GM21526 (cell line): ENCODE measurements at regions not wholly inside any gene's neighbourhood (a gene's known extent, or its start where the extent isn't known, plus 50 kb on each side); places are given as distances from the start of the nearest gene placed in this dataset.

Source experiments
- ATAC-seq: cut with Tn5 transposase; IDR thresholded peaks from one replicate; pipeline ENCODE4 v1.9.1; 2021; ENCODE audit warnings: moderate library complexity; ENCODE audit not compliant: unreplicated experiment, low FRiP score

- ATAC-seq: no peak
These were observed 191.9 kb downstream of the URB2 start for GRCh38 chr1:229817936-229818335.

- no peak for ATAC-seq
These were observed 193.0 kb downstream of the URB2 start for GRCh38 chr1:229819091-229819490.

GRCh38 chr1:229822026-229822425 lies 196.0 kb downstream of the URB2 start:
- no peak for ATAC-seq

- ATAC-seq: no peak
These were observed 199.0 kb downstream of the URB2 start for GRCh38 chr1:229825042-229825441.

- ATAC-seq: no peak
These were observed 202.4 kb downstream of the URB2 start for GRCh38 chr1:229828461-229828860.

GRCh38 chr1:229832695-229833094 lies 206.6 kb downstream of the URB2 start:
- ATAC-seq: no peak

GRCh38 chr1:229834230-229834629 lies 208.2 kb downstream of the URB2 start:
- no peak for ATAC-seq

GRCh38 chr1:229835226-229835625 lies 209.2 kb downstream of the URB2 start:
- ATAC-seq: no peak

GRCh38 chr1:229836324-229836723 lies 210.3 kb downstream of the URB2 start:
- ATAC-seq: no peak

GRCh38 chr1:229838204-229838603 lies 212.2 kb downstream of the URB2 start:
- no peak for ATAC-seq

- ATAC-seq: no peak
These were observed 213.8 kb downstream of the URB2 start for GRCh38 chr1:229839800-229840199.

- no peak for ATAC-seq
These were observed 215.2 kb downstream of the URB2 start for GRCh38 chr1:229841230-229841629.

GRCh38 chr1:229842302-229843255 lies 216.5 kb downstream of the URB2 start:
- no peak for ATAC-seq

GRCh38 chr1:229843627-229844238 lies 217.7 kb downstream of the URB2 start:
- no peak for ATAC-seq

GRCh38 chr1:229844675-229845074 lies 218.6 kb downstream of the URB2 start:
- no peak for ATAC-seq

GRCh38 chr1:229845410-229846138 lies 219.5 kb downstream of the URB2 start:
- ATAC-seq: no peak

- ATAC-seq: no peak
These were observed 220.3 kb downstream of the URB2 start for GRCh38 chr1:229846351-229846750.

- ATAC-seq: no peak
These were observed 218.0 kb upstream of the GALNT2 start for GRCh38 chr1:229848752-229849677.

- ATAC-seq: no peak
These were observed 215.5 kb upstream of the GALNT2 start for GRCh38 chr1:229851511-229851910.

- ATAC-seq: no peak
These were observed 213.3 kb upstream of the GALNT2 start for GRCh38 chr1:229853751-229854150.
